ENCODE measurements at regions not wholly inside any gene's neighbourhood (a gene's known extent, or its start where the extent isn't known, plus 50 kb on each side); places are given as distances from the start of the nearest gene placed in this dataset.

GRCh38 chr11:30811226-30811755 lies 225.1 kb upstream of the MPPED2 start:
- H3K27me3 ChIP-seq (ENCODE audit: control insufficient read depth, insufficient read depth, low read length), result no peaks in the 10 kb centered on the region
- no peaks in the 10 kb centered on the region for H3K4me1 ChIP-seq (ENCODE audit: control insufficient read depth, insufficient read depth, low read length)
- no peak overlapping the region for H3K4me3 ChIP-seq (ENCODE audit: low read depth, low read length)
- no peaks in the 10 kb centered on the region for H3K9me3 ChIP-seq (ENCODE audit: control insufficient read depth, insufficient read depth, low read length)
- no peaks in the 10 kb centered on the region for H3K36me3 ChIP-seq (ENCODE audit: control insufficient read depth, insufficient read depth, low read length)
- no peak overlapping the region for H3K9ac ChIP-seq (ENCODE audit: low read depth, low read length)

GRCh38 chr11:30810116-30810515 lies 224.0 kb upstream of the MPPED2 start:
- no peaks in the 10 kb centered on the region for H3K4me1 ChIP-seq (ENCODE audit: control insufficient read depth, insufficient read depth, low read length)
- no peaks in the 10 kb centered on the region for H3K36me3 ChIP-seq (ENCODE audit: control insufficient read depth, insufficient read depth, low read length)
- no peak overlapping the region for H3K4me3 ChIP-seq (ENCODE audit: low read depth, low read length)
- H3K9me3 ChIP-seq (ENCODE audit: control insufficient read depth, insufficient read depth, low read length), result no peaks in the 10 kb centered on the region
- no peak overlapping the region for H3K9ac ChIP-seq (ENCODE audit: low read depth, low read length)
- H3K27me3 ChIP-seq (ENCODE audit: control insufficient read depth, insufficient read depth, low read length), result no peaks in the 10 kb centered on the region

GRCh38 chr11:30801357-30801756 lies 215.2 kb upstream of the MPPED2 start:
- Histone ChIP-seq H3K9me3 (ENCODE audit: control insufficient read depth, insufficient read depth, low read length) (no peaks in the 10 kb centered on the region), H3K27me3 (ENCODE audit: control insufficient read depth, insufficient read depth, low read length) (no peaks in the 10 kb centered on the region), H3K9ac (ENCODE audit: low read depth, low read length) (no peak overlapping the region), H3K4me3 (ENCODE audit: low read depth, low read length) (no peak overlapping the region), H3K36me3 (ENCODE audit: control insufficient read depth, insufficient read depth, low read length) (no peaks in the 10 kb centered on the region), H3K4me1 (ENCODE audit: control insufficient read depth, insufficient read depth, low read length) (no peaks in the 10 kb centered on the region)

GRCh38 chr11:30800904-30801303 lies 214.8 kb upstream of the MPPED2 start:
- H3K4me1 ChIP-seq (ENCODE audit: control insufficient read depth, insufficient read depth, low read length), result no peaks in the 10 kb centered on the region
- H3K4me3 ChIP-seq (ENCODE audit: low read depth, low read length), result no peak overlapping the region
- H3K9ac ChIP-seq (ENCODE audit: low read depth, low read length), result no peak overlapping the region
- H3K36me3 ChIP-seq (ENCODE audit: control insufficient read depth, insufficient read depth, low read length), result no peaks in the 10 kb centered on the region
- no peaks in the 10 kb centered on the region for H3K27me3 ChIP-seq (ENCODE audit: control insufficient read depth, insufficient read depth, low read length)
- H3K9me3 ChIP-seq (ENCODE audit: control insufficient read depth, insufficient read depth, low read length), result no peaks in the 10 kb centered on the region

GRCh38 chr11:30798547-30799236 lies 212.5 kb upstream of the MPPED2 start:
- H3K9ac ChIP-seq (ENCODE audit: low read depth, low read length), result no peak overlapping the region
- no peak overlapping the region for H3K4me3 ChIP-seq (ENCODE audit: low read depth, low read length)
- H3K9me3 ChIP-seq (ENCODE audit: control insufficient read depth, insufficient read depth, low read length), result no peaks in the 10 kb centered on the region
- H3K36me3 ChIP-seq (ENCODE audit: control insufficient read depth, insufficient read depth, low read length), result no peaks in the 10 kb centered on the region
- no peaks in the 10 kb centered on the region for H3K4me1 ChIP-seq (ENCODE audit: control insufficient read depth, insufficient read depth, low read length)
- no peaks in the 10 kb centered on the region for H3K27me3 ChIP-seq (ENCODE audit: control insufficient read depth, insufficient read depth, low read length)

- no peaks in the 10 kb centered on the region for H3K9me3 ChIP-seq (ENCODE audit: control insufficient read depth, insufficient read depth, low read length)
- no peaks in the 10 kb centered on the region for H3K36me3 ChIP-seq (ENCODE audit: control insufficient read depth, insufficient read depth, low read length)
- no peak overlapping the region for H3K4me3 ChIP-seq (ENCODE audit: low read depth, low read length)
- H3K27me3 ChIP-seq (ENCODE audit: control insufficient read depth, insufficient read depth, low read length), result no peaks in the 10 kb centered on the region
- H3K4me1 ChIP-seq (ENCODE audit: control insufficient read depth, insufficient read depth, low read length), result no peaks in the 10 kb centered on the region
- no peak overlapping the region for H3K9ac ChIP-seq (ENCODE audit: low read depth, low read length)
These were observed 203.1 kb upstream of the MPPED2 start for GRCh38 chr11:30789270-30789669.

GRCh38 chr11:30788849-30789248 lies 202.7 kb upstream of the MPPED2 start:
- Histone ChIP-seq H3K4me3 (ENCODE audit: low read depth, low read length) (no peak overlapping the region), H3K36me3 (ENCODE audit: control insufficient read depth, insufficient read depth, low read length) (no peaks in the 10 kb centered on the region), H3K4me1 (ENCODE audit: control insufficient read depth, insufficient read depth, low read length) (no peaks in the 10 kb centered on the region), H3K9ac (ENCODE audit: low read depth, low read length) (no peak overlapping the region), H3K9me3 (ENCODE audit: control insufficient read depth, insufficient read depth, low read length) (no peaks in the 10 kb centered on the region), H3K27me3 (ENCODE audit: control insufficient read depth, insufficient read depth, low read length) (no peaks in the 10 kb centered on the region)

- no peaks in the 10 kb centered on the region for H3K4me1 ChIP-seq (ENCODE audit: control insufficient read depth, insufficient read depth, low read length)
- H3K9me3 ChIP-seq (ENCODE audit: control insufficient read depth, insufficient read depth, low read length), result no peaks in the 10 kb centered on the region
- H3K9ac ChIP-seq (ENCODE audit: low read depth, low read length), result no peak overlapping the region
- no peaks in the 10 kb centered on the region for H3K36me3 ChIP-seq (ENCODE audit: control insufficient read depth, insufficient read depth, low read length)
- no peak overlapping the region for H3K4me3 ChIP-seq (ENCODE audit: low read depth, low read length)
- no peaks in the 10 kb centered on the region for H3K27me3 ChIP-seq (ENCODE audit: control insufficient read depth, insufficient read depth, low read length)
These were observed 200.3 kb upstream of the MPPED2 start for GRCh38 chr11:30786256-30787110.

GRCh38 chr11:30778596-30778995 lies 192.4 kb upstream of the MPPED2 start:
- no peaks in the 10 kb centered on the region for H3K27me3 ChIP-seq (ENCODE audit: control insufficient read depth, insufficient read depth, low read length)
- no peak overlapping the region for H3K4me3 ChIP-seq (ENCODE audit: low read depth, low read length)
- H3K9me3 ChIP-seq (ENCODE audit: control insufficient read depth, insufficient read depth, low read length), result no peaks in the 10 kb centered on the region
- H3K4me1 ChIP-seq (ENCODE audit: control insufficient read depth, insufficient read depth, low read length), result peaks cover 4% of the 10 kb centered on the region
- no peaks in the 10 kb centered on the region for H3K36me3 ChIP-seq (ENCODE audit: control insufficient read depth, insufficient read depth, low read length)
- H3K9ac ChIP-seq (ENCODE audit: low read depth, low read length), result no peak overlapping the region

GRCh38 chr11:30775233-30775522 lies 189.0 kb upstream of the MPPED2 start:
- Histone ChIP-seq H3K36me3 (ENCODE audit: control insufficient read depth, insufficient read depth, low read length) (no peaks in the 10 kb centered on the region), H3K9me3 (ENCODE audit: control insufficient read depth, insufficient read depth, low read length) (no peaks in the 10 kb centered on the region), H3K27me3 (ENCODE audit: control insufficient read depth, insufficient read depth, low read length) (no peaks in the 10 kb centered on the region), H3K4me3 (ENCODE audit: low read depth, low read length) (no peak overlapping the region), H3K9ac (ENCODE audit: low read depth, low read length) (no peak overlapping the region), H3K4me1 (ENCODE audit: control insufficient read depth, insufficient read depth, low read length) (peaks cover 4% of the 10 kb centered on the region)

- Histone ChIP-seq H3K4me1 (ENCODE audit: control insufficient read depth, insufficient read depth, low read length) (peaks cover 4% of the 10 kb centered on the region), H3K36me3 (ENCODE audit: control insufficient read depth, insufficient read depth, low read length) (no peaks in the 10 kb centered on the region), H3K4me3 (ENCODE audit: low read depth, low read length) (no peak overlapping the region), H3K9me3 (ENCODE audit: control insufficient read depth, insufficient read depth, low read length) (no peaks in the 10 kb centered on the region), H3K27me3 (ENCODE audit: control insufficient read depth, insufficient read depth, low read length) (no peaks in the 10 kb centered on the region), H3K9ac (ENCODE audit: low read depth, low read length) (no peak overlapping the region)
These were observed 188.5 kb upstream of the MPPED2 start for GRCh38 chr11:30774496-30775232.
